ENCODE measurements at regions not wholly inside any gene's neighbourhood (a gene's known extent, or its start where the extent isn't known, plus 50 kb on each side); places are given as distances from the start of the nearest gene placed in this dataset.

GRCh38 chr3:76826861-76827260, 213.0 kb upstream of the ROBO2 start:
- TF ChIP-seq CTCF (IDR thresholded peaks at IDR 0.05) (no peak), POLR2A (IDR thresholded peaks at IDR 0.05) (no peak)

All from lower leg skin (tissue), 3 donors.